Prostate gland (tissue), 2 donors: ENCODE measurements at regions not wholly inside any gene's neighbourhood (a gene's known extent, or its start where the extent isn't known, plus 50 kb on each side); places are given as distances from the start of the nearest gene placed in this dataset.
"Not testable (repeated sequence)": the region's sequence is repeated elsewhere in the genome, so short reads cannot be mapped to it uniquely, and the experiment has no call there.

Source experiments
- DNase-seq: peaks from one replicate; pipeline ENCODE4 v3.0.0-alpha.2; 2019; ENCODE audit warnings: low spot score
- H3K27ac ChIP-seq, 2 donors: fragments of 200-600 bp; sonication (generic); 2 replicates each; pipeline ENCODE4 v1.5.1; 2017 to 2019
- H3K27me3 ChIP-seq: fragments of 200-600 bp; sonication (generic); replicated peaks from 2 replicates; pipeline ENCODE4 v1.5.1; 2019; ENCODE audit not compliant: insufficient read depth
- H3K36me3 ChIP-seq, 2 donors: fragments of 200-600 bp; sonication (generic); 1 replicate in 1 of 2; 2 replicates in 1 of 2; pipeline versions ENCODE4 v1.5.1 to v1.8.1; 2017 to 2019
- H3K4me1 ChIP-seq: fragments of 200-600 bp; sonication (generic); replicated peaks from 2 replicates; pipeline ENCODE4 v1.5.1; 2019
- H3K4me3 ChIP-seq, 2 donors: fragments of 200-600 bp; sonication (generic); 2 replicates each; pipeline ENCODE4 v1.5.1; 2017 to 2019
- H3K9me3 ChIP-seq: fragments of 200-600 bp; sonication (generic); 2 replicates; pipeline ENCODE4 v1.5.1; 2017
- WGBS: methylation state at CpG from one replicate; pipeline ENCODE4 v1.1.5; 2018; 5-methylcytosine and 5-hydroxymethylcytosine counted together
- intact Hi-C: fragments of 100-400 bp; cut with DNase I; formaldehyde crosslinking; loops from one replicate; pipeline ENCODE4 v1.14.2; 2022

- H3K27ac ChIP-seq, H3K4me1 ChIP-seq, H3K27me3 ChIP-seq, H3K9me3 ChIP-seq, H3K36me3 ChIP-seq, intact Hi-C loops, H3K4me3 ChIP-seq, DNase-seq: not testable (repeated sequence)
- WGBS = 92% methylated on average over 5 of the region's 5 CpGs
These were observed 62.8 kb downstream of the ARHGAP11B start for GRCh38 chr15:30688684-30689083.

- DNase-seq, H3K4me3 ChIP-seq, H3K27me3 ChIP-seq, H3K27ac ChIP-seq, H3K4me1 ChIP-seq, H3K9me3 ChIP-seq, intact Hi-C loops, H3K36me3 ChIP-seq: not testable (repeated sequence)
- 86% methylated on average over 2 of the region's 2 CpGs for WGBS
These were observed 64.2 kb downstream of the ARHGAP11B start for GRCh38 chr15:30690153-30690552.

- intact Hi-C loops, H3K9me3 ChIP-seq, H3K27me3 ChIP-seq, H3K4me3 ChIP-seq, H3K4me1 ChIP-seq, DNase-seq, H3K36me3 ChIP-seq, H3K27ac ChIP-seq: not testable (repeated sequence)
- 67% methylated on average over 1 of the region's 3 CpGs for WGBS
These were observed 69.9 kb downstream of the ARHGAP11B start for GRCh38 chr15:30695811-30696210.

GRCh38 chr15:30696439-30697314 is 70.7 kb downstream of the ARHGAP11B start:
- H3K9me3 ChIP-seq, H3K36me3 ChIP-seq, H3K27ac ChIP-seq, H3K4me1 ChIP-seq, H3K4me3 ChIP-seq, intact Hi-C loops, H3K27me3 ChIP-seq, DNase-seq: not testable (repeated sequence)
- WGBS = 71% methylated on average over 7 of the region's 15 CpGs

GRCh38 chr15:30697315-30697685 is 71.4 kb downstream of the ARHGAP11B start:
- WGBS = 83% methylated on average over 3 of the region's 3 CpGs
- H3K36me3 ChIP-seq, H3K4me3 ChIP-seq, intact Hi-C loops, H3K27me3 ChIP-seq, H3K9me3 ChIP-seq, H3K4me1 ChIP-seq, H3K27ac ChIP-seq, DNase-seq: not testable (repeated sequence)

- WGBS = 68% methylated on average over 3 of the region's 7 CpGs
- H3K9me3 ChIP-seq, H3K4me1 ChIP-seq, H3K36me3 ChIP-seq, DNase-seq, H3K4me3 ChIP-seq, H3K27me3 ChIP-seq, H3K27ac ChIP-seq, intact Hi-C loops: not testable (repeated sequence)
These were observed 74.2 kb downstream of the ARHGAP11B start for GRCh38 chr15:30700006-30700597.

GRCh38 chr15:30707976-30708685 is 82.2 kb downstream of the ARHGAP11B start:
- 91% methylated on average over 8 of the region's 9 CpGs for WGBS
- H3K4me1 ChIP-seq, H3K36me3 ChIP-seq, H3K4me3 ChIP-seq, DNase-seq, H3K9me3 ChIP-seq, H3K27me3 ChIP-seq, H3K27ac ChIP-seq, intact Hi-C loops: not testable (repeated sequence)

- WGBS = 100% methylated on average over 3 of the region's 7 CpGs
- DNase-seq, H3K9me3 ChIP-seq, H3K4me3 ChIP-seq, H3K4me1 ChIP-seq, H3K27ac ChIP-seq, H3K36me3 ChIP-seq, intact Hi-C loops, H3K27me3 ChIP-seq: not testable (repeated sequence)
These were observed 82.9 kb downstream of the ARHGAP11B start for GRCh38 chr15:30708809-30709208.

- H3K9me3 ChIP-seq, DNase-seq, intact Hi-C loops, H3K4me1 ChIP-seq, H3K27ac ChIP-seq, H3K36me3 ChIP-seq, H3K4me3 ChIP-seq, H3K27me3 ChIP-seq: not testable (repeated sequence)
- 70% methylated on average over 7 of the region's 7 CpGs for WGBS
These were observed 92.2 kb downstream of the ARHGAP11B start for GRCh38 chr15:30718038-30718643.

GRCh38 chr15:30719363-30719762 is 93.4 kb downstream of the ARHGAP11B start:
- H3K27ac ChIP-seq, H3K27me3 ChIP-seq, H3K36me3 ChIP-seq, intact Hi-C loops, H3K4me1 ChIP-seq, H3K4me3 ChIP-seq, DNase-seq, H3K9me3 ChIP-seq: not testable (repeated sequence)
- WGBS = 87% methylated on average over 5 of the region's 5 CpGs

- 83% methylated on average over 2 of the region's 3 CpGs for WGBS
- DNase-seq, H3K4me1 ChIP-seq, H3K9me3 ChIP-seq, H3K27me3 ChIP-seq, H3K4me3 ChIP-seq, intact Hi-C loops, H3K27ac ChIP-seq, H3K36me3 ChIP-seq: not testable (repeated sequence)
These were observed 94.9 kb downstream of the ARHGAP11B start for GRCh38 chr15:30720825-30721224.

GRCh38 chr15:30721529-30721928 is 95.6 kb downstream of the ARHGAP11B start:
- intact Hi-C loops, H3K27ac ChIP-seq, H3K4me3 ChIP-seq, DNase-seq, H3K9me3 ChIP-seq, H3K4me1 ChIP-seq, H3K36me3 ChIP-seq, H3K27me3 ChIP-seq: not testable (repeated sequence)
- 65% methylated on average over 2 of the region's 2 CpGs for WGBS
